Neuronal stem cell (in vitro differentiated cells): ENCODE measurements at regions not wholly inside any gene's neighbourhood (a gene's known extent, or its start where the extent isn't known, plus 50 kb on each side); places are given as distances from the start of the nearest gene placed in this dataset.

Source experiments
- DNase-seq: peaks from one replicate; pipeline ENCODE4 v3.0.0-alpha.2; 2013; ENCODE audit warnings: low spot score
- H2AFZ ChIP-seq: one replicate; pipeline ENCODE4 v1.6.1; 2013; ENCODE audit warnings: mild to moderate bottlenecking, low read length, inconsistent platforms
- H2AK5ac ChIP-seq: 2 replicates; pipeline ENCODE4 v1.6.1; 2013; ENCODE audit warnings: low read depth, mild to moderate bottlenecking, inconsistent platforms, low read length, moderate library complexity, mixed read lengths
- H2BK120ac ChIP-seq: 2 replicates; pipeline ENCODE4 v1.6.1; 2013; ENCODE audit warnings: low read depth, mild to moderate bottlenecking, inconsistent platforms, low read length, moderate library complexity, mixed read lengths
- H2BK12ac ChIP-seq: one replicate; pipeline ENCODE4 v1.6.1; 2013; ENCODE audit warnings: low read length, inconsistent platforms
- H2BK15ac ChIP-seq: 2 replicates; pipeline ENCODE4 v1.6.1; 2013; ENCODE audit warnings: mild to moderate bottlenecking, low read length, inconsistent platforms, mixed read lengths
- H2BK5ac ChIP-seq: one replicate; pipeline ENCODE4 v1.6.1; 2013; ENCODE audit warnings: inconsistent platforms, mild to moderate bottlenecking, low read length, moderate library complexity
- H3K14ac ChIP-seq: one replicate; pipeline ENCODE4 v1.6.1; 2013; ENCODE audit warnings: low read length, inconsistent platforms
- H3K18ac ChIP-seq: 2 replicates; pipeline ENCODE4 v1.6.1; 2013; ENCODE audit warnings: low read length, inconsistent platforms
- H3K23ac ChIP-seq: 2 replicates; pipeline ENCODE4 v1.6.1; 2013; ENCODE audit warnings: low read depth, mild to moderate bottlenecking, mixed read lengths, low read length, inconsistent platforms; ENCODE audit not compliant: poor library complexity
- H3K27ac ChIP-seq: replicated peaks from 3 replicates; pipeline ENCODE4 v1.5.1; 2013; ENCODE audit warnings: low read length, inconsistent platforms
- H3K27me3 ChIP-seq, 3 experiments: 2 replicates each; pipeline ENCODE4 v1.6.1; 2013; ENCODE audit warnings: low read length in 3 of 3, mild to moderate bottlenecking in 2 of 3, inconsistent platforms in 1 of 3, low read depth in 1 of 3, mixed read lengths in 1 of 3, moderate library complexity in 1 of 3; ENCODE audit not compliant: control insufficient read depth in 3 of 3, insufficient read depth in 3 of 3
- H3K36me3 ChIP-seq, 2 donors: replicated peaks in 1 of 2; 2 replicates each; pipeline ENCODE4 v1.6.1; 2013; ENCODE audit warnings: low read length in 2 of 2; ENCODE audit not compliant: control insufficient read depth in 2 of 2, insufficient read depth in 2 of 2
- H3K4ac ChIP-seq: 2 replicates; pipeline ENCODE4 v1.6.1; 2013; ENCODE audit warnings: inconsistent platforms, mild to moderate bottlenecking, low read length, moderate library complexity
- H3K4me1 ChIP-seq, 2 donors: 1 replicate in 1 of 2; 2 replicates in 1 of 2; pipeline ENCODE4 v1.6.1; 2013; ENCODE audit warnings: low read length in 2 of 2, low read depth in 1 of 2; ENCODE audit not compliant: control insufficient read depth in 2 of 2, insufficient read depth in 1 of 2
- H3K4me2 ChIP-seq: one replicate; pipeline ENCODE4 v1.6.1; 2013; ENCODE audit warnings: mild to moderate bottlenecking, low read length, inconsistent platforms; ENCODE audit not compliant: insufficient read depth, poor library complexity, severe bottlenecking
- H3K4me3 ChIP-seq, 2 donors: 2 replicates each; pipeline ENCODE4 v1.5.1; 2013; ENCODE audit warnings: low read length in 2 of 2, mild to moderate bottlenecking in 2 of 2, inconsistent platforms in 1 of 2, moderate library complexity in 1 of 2
- H3K79me1 ChIP-seq: one replicate; pipeline ENCODE4 v1.6.1; 2013; ENCODE audit warnings: low read depth, mild to moderate bottlenecking, inconsistent platforms, low read length, moderate library complexity
- H3K9ac ChIP-seq: one replicate; pipeline ENCODE4 v1.6.1; 2013; ENCODE audit warnings: mild to moderate bottlenecking, low read depth, low read length, inconsistent platforms; ENCODE audit not compliant: poor library complexity
- H3K9me3 ChIP-seq, 2 donors: replicated peaks in 1 of 2; 2 replicates each; pipeline versions ENCODE3 to v1.6.1; 2013; ENCODE audit warnings: low read length in 2 of 2, mild to moderate bottlenecking in 2 of 2, inconsistent platforms in 1 of 2, low read depth in 1 of 2, mixed read lengths in 1 of 2, moderate library complexity in 1 of 2; ENCODE audit not compliant: control insufficient read depth in 2 of 2, insufficient read depth in 1 of 2
- H4K8ac ChIP-seq: one replicate; pipeline ENCODE4 v1.6.1; 2013; ENCODE audit warnings: low read depth, mild to moderate bottlenecking, inconsistent platforms, low read length, moderate library complexity
- H4K91ac ChIP-seq: one replicate; pipeline ENCODE4 v1.6.1; 2013; ENCODE audit warnings: low read length, low read depth, mild to moderate bottlenecking, inconsistent platforms; ENCODE audit not compliant: poor library complexity
- WGBS, 2 donors: extraction: QIAGEN DNeasy Blood & Tissue Kit; methylation state at CpG; one replicate each; pipeline ENCODE4 v1.1.7; 2013; ENCODE audit warnings: missing lambda C conversion rate in 2 of 2, mixed read lengths in 1 of 2; ENCODE audit not compliant: insufficient read length in 2 of 2, insufficient replicate concordance in 1 of 2; ENCODE audit errors: extremely low coverage in 2 of 2; 5-methylcytosine and 5-hydroxymethylcytosine counted together

- Histone ChIP-seq H2BK5ac (no peak overlapping the region), H3K14ac (no peak overlapping the region), H3K4me3 (no peak overlapping the region), H3K23ac (no peak overlapping the region), H3K18ac (no peak overlapping the region), H3K27me3 (no peaks in the 10 kb centered on the region), H3K4me1 (peaks cover 0 to 2% of the 10 kb centered on the region in 2 donors), H4K8ac (no peak overlapping the region), H3K9ac (no peak overlapping the region), H2BK12ac (no peak overlapping the region), H3K79me1 (no peaks in the 10 kb centered on the region), H2AFZ (no peak overlapping the region), H3K9me3 (peaks cover 0 to 5% of the 10 kb centered on the region in 2 donors), H2BK15ac (no peak overlapping the region), H2AK5ac (no peak overlapping the region), H3K36me3 (no peaks in the 10 kb centered on the region), H4K91ac (no peak overlapping the region), H2BK120ac (no peak overlapping the region), H3K4me2 (no peak overlapping the region), H3K4ac (no peak overlapping the region), H3K27ac (no peak overlapping the region)
- no peak for DNase-seq
- no CpG with 5 or more reads among the region's 7 CpGs for WGBS, 2 donors
Observed at GRCh38 chr4:154019811-154020210, 230.9 kb upstream of the SFRP2 start.

DNA sequence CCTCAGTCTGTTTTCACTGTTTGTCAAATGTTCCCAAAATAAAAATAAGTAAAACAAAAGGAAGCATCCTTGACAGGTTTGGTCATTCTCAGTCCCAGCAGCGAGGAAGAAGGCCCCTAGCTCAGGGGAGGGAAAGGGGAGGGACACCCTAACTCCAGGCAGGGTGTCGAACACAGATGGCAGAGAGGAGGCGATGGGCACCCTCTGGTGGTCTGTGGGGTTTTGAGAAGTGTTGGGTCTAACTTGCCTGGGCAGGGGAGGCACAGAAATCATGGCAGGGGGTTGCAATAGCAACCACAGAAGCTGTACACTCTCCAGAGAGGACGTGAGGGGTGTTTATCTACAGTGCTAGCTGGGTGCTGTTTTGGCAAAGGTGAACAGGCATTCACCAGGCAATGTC lies 229.8 kb upstream of the SFRP2 start:
- H3K27me3 ChIP-seq, result no peaks in the 10 kb centered on the region
- no peak overlapping the region for H3K18ac ChIP-seq
- H3K14ac ChIP-seq, result no peak overlapping the region
- no peak overlapping the region for H4K91ac ChIP-seq
- no peak overlapping the region for H3K4me3 ChIP-seq
- no peak overlapping the region for H3K4ac ChIP-seq
- H2AK5ac ChIP-seq, result no peak overlapping the region
- H2BK5ac ChIP-seq, result no peak overlapping the region
- no peak overlapping the region for H3K27ac ChIP-seq
- peak; percentile 46 for DNase-seq
- no peak overlapping the region for H2BK12ac ChIP-seq
- H3K36me3 ChIP-seq, result no peaks in the 10 kb centered on the region
- H4K8ac ChIP-seq, result no peak overlapping the region
- H2BK15ac ChIP-seq, result no peak overlapping the region
- H3K23ac ChIP-seq, result no peak overlapping the region
- H3K9ac ChIP-seq, result no peak overlapping the region
- H3K4me2 ChIP-seq, result no peak overlapping the region
- WGBS, 2 donors, result no CpG with 5 or more reads among the region's 4 CpGs
- H2AFZ ChIP-seq, result no peak overlapping the region
- H3K79me1 ChIP-seq, result no peaks in the 10 kb centered on the region
- no peak overlapping the region for H2BK120ac ChIP-seq
- H3K9me3 ChIP-seq, result peaks cover 0 to 5% of the 10 kb centered on the region in 2 donors
- peaks cover 0 to 6% of the 10 kb centered on the region in 2 donors for H3K4me1 ChIP-seq

GRCh38 chr4:154015578-154015977 lies 226.7 kb upstream of the SFRP2 start:
- Histone ChIP-seq H3K9me3 (no peaks in the 10 kb centered on the region), H3K79me1 (no peaks in the 10 kb centered on the region), H2BK120ac (no peak overlapping the region), H4K8ac (no peak overlapping the region), H3K27me3 (no peaks in the 10 kb centered on the region), H3K4me1 (peaks cover 0 to 6% of the 10 kb centered on the region in 2 donors), H2AFZ (no peak overlapping the region), H2BK5ac (no peak overlapping the region), H3K4me2 (no peak overlapping the region), H2BK15ac (no peak overlapping the region), H3K36me3 (no peaks in the 10 kb centered on the region), H3K9ac (no peak overlapping the region), H3K23ac (no peak overlapping the region), H2BK12ac (no peak overlapping the region), H3K4ac (no peak overlapping the region), H3K27ac (no peak overlapping the region), H3K18ac (no peak overlapping the region), H3K4me3 (no peak overlapping the region), H2AK5ac (no peak overlapping the region), H4K91ac (no peak overlapping the region), H3K14ac (no peak overlapping the region)
- DNase-seq, result no peak
- WGBS, 2 donors, result no CpG with 5 or more reads among the region's 3 CpGs

GRCh38 chr4:154014407-154015321 lies 225.8 kb upstream of the SFRP2 start:
- H3K4me1 ChIP-seq, result peaks cover 0 to 6% of the 10 kb centered on the region in 2 donors
- no peaks in the 10 kb centered on the region for H3K9me3 ChIP-seq
- no peak overlapping the region for H4K8ac ChIP-seq
- no peak for DNase-seq
- no peaks in the 10 kb centered on the region for H3K79me1 ChIP-seq
- no peak overlapping the region for H3K18ac ChIP-seq
- H2BK120ac ChIP-seq, result no peak overlapping the region
- H3K4ac ChIP-seq, result no peak overlapping the region
- no peaks in the 10 kb centered on the region for H3K27me3 ChIP-seq
- no CpG with 5 or more reads among the region's 7 CpGs for WGBS, 2 donors
- no peak overlapping the region for H2BK12ac ChIP-seq
- no peak overlapping the region for H2BK15ac ChIP-seq
- no peak overlapping the region for H2BK5ac ChIP-seq
- H3K23ac ChIP-seq, result no peak overlapping the region
- no peak overlapping the region for H2AFZ ChIP-seq
- no peaks in the 10 kb centered on the region for H3K36me3 ChIP-seq
- no peak overlapping the region for H3K9ac ChIP-seq
- H4K91ac ChIP-seq, result no peak overlapping the region
- no peak overlapping the region for H2AK5ac ChIP-seq
- H3K27ac ChIP-seq, result no peak overlapping the region
- H3K4me2 ChIP-seq, result no peak overlapping the region
- no peak overlapping the region for H3K4me3 ChIP-seq
- no peak overlapping the region for H3K14ac ChIP-seq
